HG03442 (cell line): ENCODE measurements at regions not wholly inside any gene's neighbourhood (a gene's known extent, or its start where the extent isn't known, plus 50 kb on each side); places are given as distances from the start of the nearest gene placed in this dataset.
"Not testable (repeated sequence)": the region's sequence is repeated elsewhere in the genome, so short reads cannot be mapped to it uniquely, and the experiment has no call there.

Experiments used
- ATAC-seq: cut with Tn5 transposase; IDR thresholded peaks from one replicate; pipeline ENCODE4 v1.9.1; 2021; ENCODE audit warnings: mild to moderate bottlenecking, moderate library complexity; ENCODE audit not compliant: unreplicated experiment

DNA sequence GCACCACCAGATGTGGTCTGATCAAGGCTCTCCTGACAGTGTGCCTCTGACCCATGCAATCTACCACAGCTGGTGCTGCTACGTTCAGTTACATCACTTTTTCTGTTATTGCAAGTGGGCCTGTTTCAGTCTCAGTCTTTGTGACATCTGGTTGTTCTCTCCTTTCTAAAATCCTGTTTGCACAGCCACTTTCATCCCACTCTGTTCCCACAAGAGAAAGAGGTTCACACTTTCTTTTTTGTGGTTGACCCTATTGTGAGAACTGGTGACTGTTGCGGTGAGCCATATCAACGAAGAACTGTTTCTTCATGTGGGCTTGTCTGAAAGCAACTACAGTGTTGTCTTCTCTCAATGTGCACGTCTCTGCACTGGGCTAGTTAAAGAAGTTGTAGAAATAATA lies 342.8 kb upstream of the ARPP21 start:
- ATAC-seq = peak; percentile 43

DNA sequence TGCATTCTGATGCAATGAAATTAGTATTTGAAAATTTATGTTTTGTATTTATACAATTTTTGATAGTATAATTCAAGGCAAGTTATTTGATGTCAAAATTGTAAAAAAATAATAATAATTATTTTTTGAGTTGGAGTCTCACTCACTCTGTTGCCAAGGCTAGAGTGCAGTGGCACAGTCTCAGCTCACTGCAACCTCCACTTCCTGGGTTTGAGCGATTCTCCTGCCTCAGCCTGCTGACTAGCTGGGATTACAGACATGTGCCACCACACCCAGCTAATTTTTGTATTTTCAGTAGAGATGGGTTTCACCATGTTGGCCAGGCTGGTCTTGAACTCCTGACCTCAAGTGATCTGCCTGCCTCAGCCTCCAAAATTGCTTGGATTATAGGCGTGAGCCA lies 342.4 kb upstream of the ARPP21 start:
- ATAC-seq = not testable (repeated sequence)

DNA sequence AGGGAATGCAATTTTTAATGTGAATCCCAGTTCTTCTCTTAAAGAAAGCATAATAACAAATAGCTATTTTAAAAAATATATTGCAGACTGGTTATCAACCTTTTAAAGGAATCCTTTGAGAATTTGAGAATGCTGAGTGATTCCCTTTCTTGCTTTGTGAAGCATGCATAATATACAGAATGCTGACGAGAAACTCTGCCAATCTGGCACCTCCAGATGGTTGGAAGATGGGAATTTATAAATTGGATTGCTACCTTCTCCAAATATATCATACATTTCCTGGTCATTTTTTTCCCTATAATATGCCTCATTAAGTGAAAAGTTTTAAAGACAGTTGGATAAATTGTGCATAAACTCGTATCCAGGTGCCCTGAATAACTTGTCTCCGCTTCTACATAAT lies 333.9 kb upstream of the ARPP21 start:
- no peak for ATAC-seq

DNA sequence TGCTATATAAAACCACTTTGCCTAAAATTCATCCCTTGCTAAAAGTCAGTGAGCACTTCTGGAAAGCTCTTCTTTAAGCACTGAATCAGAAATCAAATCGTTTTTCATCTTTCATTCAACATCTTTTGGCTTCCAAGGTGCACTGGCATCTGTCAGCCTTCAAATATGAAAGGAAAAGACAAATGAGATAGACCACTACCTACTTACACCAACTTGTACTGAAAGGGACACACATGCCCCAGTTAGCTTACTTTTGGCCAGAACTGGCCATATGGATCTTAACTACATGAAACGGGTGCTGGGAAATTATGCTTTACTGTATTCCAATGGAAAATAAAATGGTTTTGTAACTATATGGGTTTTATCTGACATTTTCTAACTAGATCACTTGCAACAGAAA lies 332.0 kb upstream of the ARPP21 start:
- no peak for ATAC-seq

DNA sequence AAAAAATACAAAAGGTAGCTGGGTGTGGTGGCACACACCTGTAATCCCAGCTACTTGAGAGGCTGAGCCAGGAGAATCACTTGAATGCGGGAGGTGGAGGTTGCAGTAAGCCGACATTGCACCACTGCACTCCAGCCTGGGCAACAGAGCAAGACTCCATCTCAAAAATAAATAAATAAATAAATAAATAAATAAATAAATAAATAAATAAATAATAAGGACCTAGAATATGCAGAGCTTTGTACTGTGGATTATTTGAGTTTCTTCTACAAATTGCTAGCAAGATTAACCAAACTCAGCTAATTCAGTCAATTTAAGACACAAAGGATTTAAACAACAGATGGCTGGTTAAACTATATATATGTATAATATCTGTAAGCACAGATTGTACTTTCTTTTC lies 322.5 kb upstream of the ARPP21 start:
- ATAC-seq = not testable (repeated sequence)

DNA sequence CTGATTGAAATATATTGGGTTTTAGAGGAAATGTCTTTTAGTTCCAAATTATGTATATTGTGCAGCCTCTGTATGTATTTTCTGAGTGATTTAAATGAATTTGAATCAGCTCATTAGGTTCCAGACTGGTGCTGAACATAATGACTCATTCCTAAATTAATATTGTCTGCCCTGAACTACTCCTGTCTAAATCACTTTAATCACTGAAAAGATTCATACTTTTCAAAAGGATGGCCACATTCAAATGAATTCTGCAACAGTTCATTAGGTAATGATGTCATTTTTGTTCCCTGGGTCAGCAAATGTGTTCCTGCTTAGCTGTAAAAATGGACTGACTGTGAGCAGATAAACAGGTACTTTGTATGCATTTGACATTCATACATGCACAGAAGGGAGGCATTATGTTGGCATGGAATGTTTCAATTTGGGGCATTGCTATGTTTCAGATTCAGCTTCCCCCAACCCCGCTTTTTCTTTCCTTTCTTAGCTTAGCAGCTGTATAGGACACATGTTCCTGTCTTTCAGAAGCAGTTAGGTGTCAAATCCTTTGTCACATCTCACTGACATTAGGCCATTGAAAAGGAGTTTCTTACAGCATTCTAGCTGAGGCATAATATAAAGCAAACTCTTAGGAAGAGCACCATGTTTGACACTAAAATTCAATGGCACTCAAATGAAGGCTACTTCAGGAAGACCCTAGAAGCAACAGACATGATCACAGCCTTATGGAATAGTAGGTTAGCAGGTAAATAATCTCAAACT lies 318.5 kb upstream of the ARPP21 start:
- no peak for ATAC-seq

DNA sequence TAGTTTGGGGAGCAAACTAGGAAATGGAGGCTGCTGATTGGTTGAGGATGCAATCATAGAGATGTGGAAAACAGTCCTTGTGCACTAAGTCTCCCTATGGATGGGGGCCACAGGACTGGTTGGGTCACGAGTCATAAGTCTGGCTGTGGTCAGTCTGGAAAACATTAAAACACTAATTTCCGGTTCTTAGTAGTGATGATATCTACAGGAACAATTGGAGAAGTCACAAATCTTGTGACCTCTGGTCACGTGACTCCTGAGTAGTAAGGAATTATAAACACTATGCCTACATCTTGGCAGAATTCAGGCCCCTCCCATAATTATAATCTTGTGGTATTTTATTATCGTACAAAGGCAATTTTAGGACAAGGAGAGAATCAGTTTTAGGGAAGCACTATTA lies 317.3 kb upstream of the ARPP21 start:
- no peak for ATAC-seq

DNA sequence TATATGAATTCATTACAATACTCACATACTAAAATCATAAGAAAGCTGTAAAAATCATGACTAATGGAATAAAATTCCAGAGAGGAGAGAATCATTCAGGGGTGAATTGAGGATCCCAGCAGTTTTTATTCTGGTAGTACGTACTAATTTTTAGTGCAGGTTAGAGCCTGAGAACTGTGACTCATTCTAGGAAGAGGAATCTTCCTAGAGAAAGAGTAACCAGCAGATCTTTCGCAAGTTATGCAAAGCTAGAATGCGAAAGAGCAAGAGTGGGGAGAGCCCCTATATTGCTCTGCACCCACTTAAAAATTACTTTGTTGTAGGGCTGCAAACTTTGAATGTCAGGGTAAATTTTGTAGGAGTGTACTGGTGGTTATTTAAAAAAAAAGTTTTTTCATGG lies 303.6 kb upstream of the ARPP21 start:
- ATAC-seq = no peak

DNA sequence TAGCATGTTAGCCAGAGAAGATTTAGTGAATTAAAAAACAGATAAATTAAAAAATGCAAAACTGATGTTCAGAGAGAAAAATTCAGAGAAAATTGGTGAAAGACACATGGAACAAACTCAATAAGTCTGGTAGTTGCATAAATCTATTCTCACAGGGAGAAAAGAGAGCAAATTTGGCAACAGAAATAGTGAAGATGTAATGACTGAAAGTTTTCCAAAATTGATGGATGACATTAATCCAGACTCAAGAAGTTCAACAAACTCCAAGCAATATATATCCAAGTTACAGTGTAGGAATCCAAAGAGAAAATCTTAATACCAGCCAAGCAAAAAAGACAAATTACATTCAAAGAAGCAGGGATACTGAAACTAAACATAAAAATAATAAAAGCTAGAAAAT lies 302.7 kb upstream of the ARPP21 start:
- ATAC-seq = no peak

DNA sequence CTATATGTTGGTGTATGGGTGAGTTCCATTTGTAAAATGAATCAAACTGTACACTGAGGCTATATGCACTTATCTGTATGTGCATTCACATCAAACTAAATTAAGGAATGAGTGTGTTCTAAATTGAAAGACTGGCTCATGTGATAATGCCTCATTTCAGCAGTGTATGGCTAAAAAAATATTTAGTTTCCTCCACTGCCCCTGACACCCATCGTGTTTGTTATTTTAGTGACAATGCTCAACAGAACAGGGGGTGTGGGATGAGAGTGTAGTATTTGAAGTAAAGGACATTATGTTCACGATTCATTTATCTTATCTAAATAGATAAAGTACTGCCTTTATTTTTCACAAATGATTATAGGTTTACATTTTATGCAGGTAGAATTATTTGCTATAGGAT lies 301.1 kb upstream of the ARPP21 start:
- no peak for ATAC-seq

DNA sequence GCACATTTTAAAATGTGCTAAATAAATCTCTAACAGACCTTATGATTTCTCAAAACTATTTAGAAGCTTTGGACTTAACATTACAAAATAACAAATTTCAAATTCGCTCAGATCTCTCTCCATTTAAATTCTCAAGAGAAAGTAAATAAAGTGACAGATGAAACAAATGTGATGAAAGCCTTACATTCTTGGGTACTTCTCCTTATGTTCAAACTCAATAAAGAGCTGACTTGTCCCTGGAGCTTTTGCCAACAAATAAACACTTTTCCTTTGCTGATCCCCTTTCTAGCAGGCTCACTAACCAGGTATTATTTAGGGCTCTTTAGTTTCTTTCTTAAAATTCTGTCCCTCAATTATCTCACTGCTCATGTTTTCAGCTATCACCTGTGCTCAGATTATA lies 259.1 kb upstream of the ARPP21 start:
- ATAC-seq = no peak

DNA sequence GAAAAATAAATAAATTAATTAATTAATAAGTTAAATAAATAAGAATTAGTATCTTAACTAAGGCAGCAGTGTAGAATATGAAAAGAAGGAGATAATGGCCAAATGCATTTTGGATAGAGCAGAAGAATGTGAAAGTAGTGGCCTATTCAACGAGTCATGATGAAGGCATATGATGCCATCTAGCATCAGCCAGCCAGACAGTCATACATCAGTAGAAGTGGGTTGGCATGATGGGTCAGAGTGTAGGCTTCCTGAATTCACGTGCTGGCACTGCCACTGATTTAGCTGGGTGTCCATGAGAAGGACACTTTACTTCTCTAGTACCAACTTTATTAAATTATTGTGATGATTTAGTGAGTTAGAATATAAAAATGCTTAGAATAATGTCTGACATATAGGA lies 256.1 kb upstream of the ARPP21 start:
- ATAC-seq = no peak

DNA sequence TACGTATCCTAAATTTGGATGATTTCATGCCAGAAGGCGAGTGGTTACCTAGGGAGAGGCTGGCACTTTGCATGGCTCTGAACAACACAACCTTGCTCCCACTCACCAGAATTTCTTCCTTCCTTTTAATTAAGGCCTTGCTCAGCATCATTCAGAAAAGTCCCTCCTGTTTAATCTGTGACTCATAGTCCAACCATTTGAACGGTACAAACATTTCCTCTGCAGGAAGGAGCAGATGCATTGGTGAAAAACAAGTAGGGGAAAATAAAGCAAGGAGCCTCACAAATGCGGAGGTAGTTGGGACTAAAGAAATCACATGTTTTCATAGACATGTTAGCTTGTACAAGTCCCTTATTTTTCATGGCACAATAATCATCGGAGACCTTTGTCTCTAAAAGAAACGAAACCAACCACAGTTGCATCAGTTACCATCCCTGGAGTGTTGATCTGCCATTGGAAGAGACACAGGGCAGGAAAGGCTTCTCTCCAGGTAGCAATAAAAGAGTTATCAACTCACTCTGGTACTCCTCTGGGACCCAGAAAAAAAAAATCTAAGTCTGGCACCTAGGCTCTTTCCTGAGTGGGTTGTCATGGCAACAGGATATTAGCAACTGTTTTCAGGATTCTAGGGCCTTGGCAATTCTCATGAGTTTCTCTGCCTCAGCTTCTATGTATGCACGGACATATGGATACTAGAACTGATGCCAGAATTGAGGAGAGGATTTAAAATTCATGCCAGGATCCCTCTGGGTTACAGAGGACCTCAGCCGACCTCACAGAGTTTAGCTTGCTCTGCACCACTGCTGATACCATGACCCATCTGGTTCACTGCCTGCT lies 255.4 kb upstream of the ARPP21 start:
- ATAC-seq = no peak

DNA sequence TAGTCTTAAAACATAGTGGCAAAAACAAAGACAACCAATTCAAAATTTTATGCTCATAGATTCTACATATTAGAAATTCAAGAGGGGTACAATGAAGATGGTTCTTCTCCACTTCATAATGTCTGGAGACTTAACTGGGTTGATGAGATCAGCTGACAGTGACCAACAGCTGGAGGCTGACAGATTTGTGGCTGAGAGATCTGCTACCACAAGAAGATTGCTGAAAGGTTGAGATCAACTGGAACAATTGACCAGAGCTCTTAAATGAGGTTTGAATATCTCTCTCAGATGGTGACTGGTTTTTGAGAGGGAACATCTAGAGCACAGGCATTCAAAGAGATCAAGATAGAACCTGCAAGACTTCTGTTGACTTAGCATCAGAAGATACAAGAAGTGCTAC lies 254.1 kb upstream of the ARPP21 start:
- ATAC-seq = no peak

DNA sequence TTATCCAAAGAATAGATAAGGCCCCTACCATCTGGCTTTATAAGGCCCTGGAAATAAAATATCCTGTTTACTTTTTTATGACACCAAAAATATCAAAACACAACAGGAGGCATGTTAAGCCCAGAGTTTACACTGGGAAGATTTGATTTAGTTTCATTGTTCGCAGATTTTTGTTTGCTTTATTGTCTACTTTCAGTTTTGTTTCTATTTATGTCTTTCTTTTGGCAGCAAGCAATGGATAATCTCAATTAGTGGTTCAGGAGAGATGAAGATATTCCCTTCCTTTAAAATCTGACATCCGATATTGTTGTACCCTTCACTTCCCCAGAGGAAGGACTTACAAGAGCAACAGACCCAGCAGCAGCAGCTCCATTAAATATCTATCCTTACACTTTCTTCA lies 249.4 kb upstream of the ARPP21 start:
- no peak for ATAC-seq

DNA sequence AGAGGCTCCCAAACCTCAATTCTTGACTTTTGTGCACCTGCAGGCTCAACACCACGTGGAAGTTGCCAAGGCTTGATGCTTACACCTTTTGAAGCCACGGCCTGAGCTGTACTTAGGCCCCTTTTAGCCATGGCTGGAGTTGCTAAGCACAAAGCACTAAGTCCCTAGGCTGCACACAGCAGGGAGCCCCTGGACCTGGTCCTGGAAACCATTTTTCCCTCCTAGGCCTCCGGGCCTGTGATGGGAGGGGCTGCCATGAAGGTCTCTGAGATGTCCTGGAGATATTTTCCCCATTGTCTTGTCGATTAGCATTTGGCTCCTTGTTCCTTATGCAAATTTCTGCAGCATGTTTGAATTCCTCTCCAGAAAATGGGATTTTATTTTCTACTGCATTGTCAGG lies 247.1 kb upstream of the ARPP21 start:
- ATAC-seq = no peak

DNA sequence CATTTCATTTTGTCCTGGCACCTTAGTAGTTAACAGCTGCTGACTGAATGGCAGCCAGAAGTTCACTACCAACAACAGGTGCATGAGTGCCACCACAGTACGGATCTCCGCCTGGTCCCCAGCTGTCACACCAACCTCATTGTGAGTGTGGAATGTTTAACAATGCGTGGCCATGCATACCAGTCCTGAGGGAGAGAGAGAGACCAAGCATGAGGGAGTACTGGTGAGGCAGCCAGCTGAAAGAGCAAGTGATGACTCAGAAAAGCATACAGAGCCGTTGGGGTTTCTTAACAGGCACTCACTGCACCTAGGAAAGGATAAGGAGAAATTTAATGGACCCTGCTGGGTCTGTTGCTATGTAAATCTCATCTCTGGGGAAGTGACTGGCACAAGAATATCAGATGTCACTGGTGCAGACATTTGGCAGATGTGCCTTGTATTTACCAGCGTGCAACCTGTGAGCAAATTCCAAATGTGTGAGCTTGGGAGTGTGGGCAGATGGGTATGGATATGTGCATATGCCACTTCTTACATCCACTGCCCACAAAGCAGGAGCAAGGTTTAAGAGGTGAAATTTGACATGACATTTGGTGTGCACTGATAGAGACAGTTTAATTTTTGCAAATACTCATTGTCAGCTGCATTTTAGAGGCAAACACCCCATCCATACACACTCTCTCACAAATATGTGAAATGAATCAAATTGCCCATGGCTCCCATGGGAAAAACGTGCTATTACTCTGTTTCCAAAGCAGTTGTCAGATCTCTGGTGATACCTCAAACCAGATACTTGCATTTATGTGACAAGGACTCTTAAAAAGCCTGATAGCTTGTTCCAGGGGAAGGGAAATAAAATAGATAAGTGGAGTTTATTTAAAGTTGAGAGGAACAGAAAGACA lies 245.2 kb upstream of the ARPP21 start:
- no peak for ATAC-seq

DNA sequence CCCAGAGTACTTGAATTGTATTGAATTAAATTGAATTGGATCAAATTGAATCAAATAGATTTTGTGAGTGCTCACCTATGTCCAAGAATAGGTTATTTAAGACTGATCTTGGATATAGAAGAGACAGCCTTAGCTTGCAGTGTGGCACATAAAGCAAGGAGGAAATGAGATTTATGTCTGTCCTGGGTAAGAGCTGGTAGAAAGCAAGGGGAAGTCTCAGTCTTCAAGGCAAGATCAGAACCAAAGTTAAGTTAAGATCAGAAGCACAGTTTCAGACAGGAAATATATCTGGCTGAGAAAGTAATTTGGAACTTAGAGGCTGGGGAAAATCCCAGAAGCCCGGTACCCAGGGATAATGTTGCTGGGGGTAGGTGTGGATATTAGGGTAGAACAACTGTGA lies 244.4 kb upstream of the ARPP21 start:
- ATAC-seq = no peak

DNA sequence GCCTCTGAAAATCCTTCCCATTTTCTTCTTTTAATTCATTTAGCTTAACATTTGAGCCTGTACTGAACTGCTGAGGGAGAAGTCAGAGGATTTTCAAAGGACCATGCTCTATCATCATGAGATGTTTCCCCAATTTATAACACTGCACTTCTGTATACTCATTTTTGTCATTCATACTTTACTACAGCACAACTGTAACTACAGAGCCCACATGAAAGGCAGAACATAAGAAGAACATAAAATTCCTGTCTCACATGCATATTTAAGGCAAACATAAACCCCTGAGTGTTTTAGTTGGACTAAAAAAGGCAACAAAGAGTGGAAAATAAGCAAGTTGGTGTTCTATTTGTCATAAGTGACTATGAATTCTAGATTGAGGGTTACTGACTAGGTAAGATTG lies 237.7 kb upstream of the ARPP21 start:
- ATAC-seq = no peak

DNA sequence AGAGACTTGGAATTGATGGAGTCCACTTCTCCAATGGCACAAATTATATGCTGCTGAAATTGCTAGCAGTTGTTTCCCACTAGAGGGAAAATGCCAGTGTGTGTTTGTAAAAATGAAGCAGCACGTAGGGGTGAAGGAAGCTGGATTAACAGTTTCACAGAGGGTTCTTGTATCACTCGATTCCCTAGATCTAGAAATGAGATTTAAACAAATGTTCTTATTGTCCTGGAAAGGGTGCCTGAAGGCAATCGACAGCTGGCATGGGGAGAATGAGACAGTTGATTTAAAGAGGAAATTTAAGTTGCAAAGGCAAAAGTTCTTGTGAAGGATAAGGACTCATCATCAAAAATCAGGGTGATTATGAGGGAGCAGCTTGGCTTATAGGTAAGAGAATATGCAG lies 234.8 kb upstream of the ARPP21 start:
- no peak for ATAC-seq

DNA sequence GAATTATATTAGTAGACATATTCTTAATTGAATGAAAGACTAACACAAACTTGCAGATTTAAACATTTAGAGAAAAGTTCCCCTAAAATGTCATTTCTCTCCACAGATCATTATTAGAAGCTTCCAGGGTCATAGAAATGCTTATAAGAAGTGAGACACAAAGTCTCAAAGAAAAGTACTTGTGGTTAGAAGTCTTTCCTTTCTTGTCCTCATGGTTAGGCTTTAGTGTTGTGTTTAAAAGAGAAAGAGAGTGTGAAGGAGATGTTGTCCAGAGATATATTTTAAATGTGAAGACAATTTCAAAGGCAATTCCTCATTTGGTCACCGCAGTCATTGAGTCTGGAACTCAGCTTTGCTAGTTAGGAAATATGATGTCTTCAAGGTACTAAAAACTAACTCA lies 230.4 kb upstream of the ARPP21 start:
- ATAC-seq = no peak
